Ovary (tissue), 3 donors: ENCODE measurements at regions not wholly inside any gene's neighbourhood (a gene's known extent, or its start where the extent isn't known, plus 50 kb on each side); places are given as distances from the start of the nearest gene placed in this dataset.

Experiments used
- CTCF ChIP-seq, 3 donors: fragments of 450-650 bp in 2 of 3; fragments of 200-600 bp in 1 of 3; IDR thresholded peaks; one replicate each; pipeline versions ENCODE4 v1.5.1 to v1.8.0; 2016 to 2022; ENCODE audit warnings: antibody characterized with exemption in 3 of 3, mild to moderate bottlenecking in 1 of 3
- EP300 ChIP-seq: sonication (generic); formaldehyde crosslinking; IDR thresholded peaks from one replicate; pipeline ENCODE4 v1.6.1; 2017; ENCODE audit warnings: antibody characterized with exemption
- POLR2A ChIP-seq: fragments of 450-650 bp; IDR thresholded peaks from one replicate; pipeline ENCODE4 v1.6.1; 2017; ENCODE audit warnings: antibody characterized with exemption, mild to moderate bottlenecking, moderate library complexity
- donor health status: DM: no; HTN: no; CAD: no.

GRCh38 chrX:17994429-17994828, 133.3 kb upstream of the RAI2 start:
- TF ChIP-seq EP300 (no peak), CTCF (IDR thresholded peaks at IDR 0.05) (no peak), POLR2A (no peak)
